Stomach (tissue), 8 donors: ENCODE measurements at regions not wholly inside any gene's neighbourhood (a gene's known extent, or its start where the extent isn't known, plus 50 kb on each side); places are given as distances from the start of the nearest gene placed in this dataset.

Experiments used
- DNase-seq, 2 donors: peaks; one replicate each; pipeline versions ENCODE4 v3.0.0 to v3.0.0-alpha.2; 2013 to 2019
- H3K27ac ChIP-seq, 5 donors: fragments of 200-600 bp in 4 of 5; sonication (generic) in 4 of 5; one replicate each; pipeline ENCODE4 v1.5.1; 2013 to 2019; ENCODE audit warnings: mild to moderate bottlenecking in 1 of 5, moderate library complexity in 1 of 5
- H3K27me3 ChIP-seq, 3 donors: fragments of 200-600 bp; sonication (generic); one replicate each; pipeline ENCODE4 v1.5.1; 2017 to 2019; ENCODE audit warnings: mixed run types in 1 of 3
- H3K36me3 ChIP-seq, 4 donors: fragments of 200-600 bp; sonication (generic); 1 replicate in 3 of 4; 2 replicates in 1 of 4; pipeline ENCODE4 v1.5.1; 2016 to 2019
- H3K4me1 ChIP-seq, 4 donors: fragments of 200-600 bp; sonication (generic); one replicate each; pipeline ENCODE4 v1.5.1; 2016 to 2019
- H3K4me3 ChIP-seq, 4 donors: fragments of 200-600 bp; sonication (generic) in 3 of 4; one replicate each; pipeline ENCODE4 v1.5.1; 2016 to 2019; ENCODE audit warnings: mild to moderate bottlenecking in 1 of 4
- H3K9me3 ChIP-seq, 4 donors: fragments of 200-600 bp; sonication (generic); one replicate each; pipeline ENCODE4 v1.5.1; 2016 to 2019
- CTCF ChIP-seq, 7 experiments: fragments of 450-650 bp in 4 of 7; fragments of 200-600 bp in 3 of 7; sonication (generic) in 3 of 7; IDR thresholded peaks; one replicate each; pipeline ENCODE4 v1.5.1; 2016 to 2019; ENCODE audit warnings: antibody characterized with exemption in 7 of 7, control low read depth in 2 of 7, mild to moderate bottlenecking in 1 of 7
- EP300 ChIP-seq: sonication (generic); formaldehyde crosslinking; IDR thresholded peaks from one replicate; pipeline ENCODE4 v1.6.1; 2017; ENCODE audit warnings: antibody characterized with exemption
- POLR2A ChIP-seq, 4 donors: fragments of 450-650 bp; IDR thresholded peaks; one replicate each; pipeline ENCODE4 v1.6.1; 2016; ENCODE audit warnings: antibody characterized with exemption in 4 of 4, control low read depth in 2 of 4, mild to moderate bottlenecking in 1 of 4, moderate library complexity in 1 of 4
- POLR2AphosphoS5 ChIP-seq, 3 donors: sonication (generic); formaldehyde crosslinking; IDR thresholded peaks; one replicate each; pipeline ENCODE4 v1.6.1; 2016; ENCODE audit warnings: antibody characterized with exemption in 3 of 3
- WGBS, 5 donors: extraction: QIAGEN DNeasy Blood & Tissue Kit in 3 of 5; methylation state at CpG; one replicate each; pipeline versions ENCODE4 v1.1.5 to v1.1.7; 2013 to 2018; 5-methylcytosine and 5-hydroxymethylcytosine counted together
- intact Hi-C: fragments of 100-400 bp; cut with DNase I; formaldehyde crosslinking; loops from one replicate; pipeline ENCODE4 v1.15.1; 2023; ENCODE audit warnings: low total_unique reads
- donor health status: healthy with polysubstance abuse.
- donor health status: Bipolar disorder and iron deficiency.
- donor health status: healthy.

GRCh38 chr2:60167089-60167488, 386.4 kb downstream of the BCL11A start:
- Histone ChIP-seq H3K27ac (no peak overlapping the region), H3K4me1 (no peaks in the 10 kb centered on the region), H3K36me3 (no peaks in the 10 kb centered on the region), H3K4me3 (no peak overlapping the region), H3K9me3 (no peaks in the 10 kb centered on the region), H3K27me3 (no peaks in the 10 kb centered on the region)
- 77 to 87% (median 84%) methylated on average over 4 of the region's 4 CpGs for WGBS, 5 donors
- intact Hi-C loops, result no loop called here
- TF ChIP-seq EP300, result no peak
- no peak for TF ChIP-seq POLR2A (IDR thresholded peaks at IDR 0.05)
- no peak for TF ChIP-seq CTCF (IDR thresholded peaks at IDR 0.05)
- no peak for TF ChIP-seq POLR2AphosphoS5 (IDR thresholded peaks at IDR 0.05)
- no peak for DNase-seq

- Histone ChIP-seq H3K9me3 (no peaks in the 10 kb centered on the region), H3K4me3 (no peak overlapping the region), H3K27ac (no peak overlapping the region), H3K27me3 (no peaks in the 10 kb centered on the region), H3K4me1 (no peaks in the 10 kb centered on the region), H3K36me3 (no peaks in the 10 kb centered on the region)
- DNase-seq, result no peak
- WGBS, 5 donors, result 86 to 93% (median 92%) methylated on average over 7 of the region's 7 CpGs
- no peak for TF ChIP-seq CTCF (IDR thresholded peaks at IDR 0.05)
- TF ChIP-seq POLR2A (IDR thresholded peaks at IDR 0.05), result no peak
- no peak for TF ChIP-seq EP300
- no peak for TF ChIP-seq POLR2AphosphoS5 (IDR thresholded peaks at IDR 0.05)
- intact Hi-C loops, result no loop called here
Observed at GRCh38 chr2:60163691-60164090, 389.8 kb downstream of the BCL11A start.

GRCh38 chr2:60159519-60159918, 393.9 kb downstream of the BCL11A start:
- Histone ChIP-seq H3K27me3 (no peaks in the 10 kb centered on the region), H3K4me1 (no peaks in the 10 kb centered on the region), H3K4me3 (no peak overlapping the region), H3K36me3 (no peaks in the 10 kb centered on the region), H3K9me3 (no peaks in the 10 kb centered on the region), H3K27ac (no peak overlapping the region)
- intact Hi-C loops, result no loop called here
- no peak for TF ChIP-seq CTCF (IDR thresholded peaks at IDR 0.05)
- TF ChIP-seq POLR2AphosphoS5 (IDR thresholded peaks at IDR 0.05), result no peak
- no peak for TF ChIP-seq POLR2A (IDR thresholded peaks at IDR 0.05)
- no peak for DNase-seq
- 35 to 58% (median 44%) methylated on average over 2 of the region's 2 CpGs for WGBS, 5 donors

- Histone ChIP-seq H3K27me3 (no peaks in the 10 kb centered on the region), H3K4me1 (no peaks in the 10 kb centered on the region), H3K9me3 (peaks cover 0 to 3% (median 0%) of the 10 kb centered on the region in 4 donors), H3K27ac (no peak overlapping the region), H3K4me3 (no peak overlapping the region), H3K36me3 (no peaks in the 10 kb centered on the region)
- TF ChIP-seq POLR2A (IDR thresholded peaks at IDR 0.05) (no peak), CTCF (IDR thresholded peaks at IDR 0.05) (no peak)
- intact Hi-C loops, result no loop called here
- WGBS, 5 donors, result 80 to 87% (median 84%) methylated on average over 1 of the region's 1 CpG
- DNase-seq, result no peak
Observed at GRCh38 chr2:60158262-60158661, 395.2 kb downstream of the BCL11A start.
